GM19438 (cell line): ENCODE measurements at regions not wholly inside any gene's neighbourhood (a gene's known extent, or its start where the extent isn't known, plus 50 kb on each side); places are given as distances from the start of the nearest gene placed in this dataset.
A peak's percentile ranks its signal among the peaks of the same experiment; 100 is the strongest.

Experiments
- ATAC-seq: cut with Tn5 transposase; IDR thresholded peaks from one replicate; pipeline ENCODE4 v1.9.1; 2021; ENCODE audit warnings: low read depth; ENCODE audit not compliant: unreplicated experiment

GRCh38 chr6:12379181-12379580 is 89.0 kb downstream of the EDN1 start:
- no peak for ATAC-seq

- no peak for ATAC-seq
These were observed 91.4 kb downstream of the EDN1 start for GRCh38 chr6:12381587-12381986.

- ATAC-seq = peak; percentile 74
These were observed 93.3 kb downstream of the EDN1 start for GRCh38 chr6:12383448-12383847.

GRCh38 chr6:12384357-12384912 is 94.3 kb downstream of the EDN1 start:
- no peak for ATAC-seq

GRCh38 chr6:12385316-12385715 is 95.2 kb downstream of the EDN1 start:
- ATAC-seq = no peak

GRCh38 chr6:12386816-12387215 is 96.7 kb downstream of the EDN1 start:
- ATAC-seq = no peak

- no peak for ATAC-seq
These were observed 101.3 kb downstream of the EDN1 start for GRCh38 chr6:12391472-12391871.

- ATAC-seq = no peak
These were observed 102.3 kb downstream of the EDN1 start for GRCh38 chr6:12392490-12392889.

- no peak for ATAC-seq
These were observed 102.9 kb downstream of the EDN1 start for GRCh38 chr6:12393100-12393499.

- no peak for ATAC-seq
These were observed 104.0 kb downstream of the EDN1 start for GRCh38 chr6:12394170-12394569.

GRCh38 chr6:12395898-12396297 is 105.7 kb downstream of the EDN1 start:
- ATAC-seq = no peak

- no peak for ATAC-seq
These were observed 111.0 kb downstream of the EDN1 start for GRCh38 chr6:12401200-12401599.

GRCh38 chr6:12403201-12403826 is 113.2 kb downstream of the EDN1 start:
- no peak for ATAC-seq

- ATAC-seq = no peak
These were observed 113.9 kb downstream of the EDN1 start for GRCh38 chr6:12403947-12404647.

GRCh38 chr6:12404651-12405050 is 114.5 kb downstream of the EDN1 start:
- no peak for ATAC-seq

- no peak for ATAC-seq
These were observed 118.6 kb downstream of the EDN1 start for GRCh38 chr6:12408752-12409151.

- ATAC-seq = no peak
These were observed 120.8 kb downstream of the EDN1 start for GRCh38 chr6:12410946-12411345.

- no peak for ATAC-seq
These were observed 124.0 kb downstream of the EDN1 start for GRCh38 chr6:12414096-12414675.

- no peak for ATAC-seq
These were observed 125.9 kb downstream of the EDN1 start for GRCh38 chr6:12415980-12416598.

- no peak for ATAC-seq
These were observed 127.0 kb downstream of the EDN1 start for GRCh38 chr6:12417191-12417590.

- ATAC-seq = no peak
These were observed 128.8 kb downstream of the EDN1 start for GRCh38 chr6:12418946-12419345.
